NB4 (cell line): ENCODE measurements at regions not wholly inside any gene's neighbourhood (a gene's known extent, or its start where the extent isn't known, plus 50 kb on each side); places are given as distances from the start of the nearest gene placed in this dataset.

ENCODE experiments used
- MYC ChIP-seq: IDR thresholded peaks from 2 replicates; pipeline ENCODE4 v1.6.1; 2011; ENCODE audit warnings: low read depth, low read length
- POLR2A ChIP-seq: IDR thresholded peaks from 2 replicates; pipeline ENCODE4 v1.6.1; 2011; ENCODE audit warnings: mild to moderate bottlenecking; ENCODE audit not compliant: insufficient read length; ENCODE audit errors: extremely low read depth
- TF ChIP-seq, protein P1 (sequence below): IDR thresholded peaks from one replicate; pipeline ENCODE4 v1.5.1; 2012; ENCODE audit warnings: low read depth, low read length
- TF ChIP-seq, protein P2 (sequence below): IDR thresholded peaks from 2 replicates; pipeline ENCODE4 v1.6.1; 2011; ENCODE audit warnings: low read depth, low read length

GRCh38 chr2:226282151-226282550 lies 517.5 kb downstream of the IRS1 start:
- TF ChIP-seq, protein P1, sequence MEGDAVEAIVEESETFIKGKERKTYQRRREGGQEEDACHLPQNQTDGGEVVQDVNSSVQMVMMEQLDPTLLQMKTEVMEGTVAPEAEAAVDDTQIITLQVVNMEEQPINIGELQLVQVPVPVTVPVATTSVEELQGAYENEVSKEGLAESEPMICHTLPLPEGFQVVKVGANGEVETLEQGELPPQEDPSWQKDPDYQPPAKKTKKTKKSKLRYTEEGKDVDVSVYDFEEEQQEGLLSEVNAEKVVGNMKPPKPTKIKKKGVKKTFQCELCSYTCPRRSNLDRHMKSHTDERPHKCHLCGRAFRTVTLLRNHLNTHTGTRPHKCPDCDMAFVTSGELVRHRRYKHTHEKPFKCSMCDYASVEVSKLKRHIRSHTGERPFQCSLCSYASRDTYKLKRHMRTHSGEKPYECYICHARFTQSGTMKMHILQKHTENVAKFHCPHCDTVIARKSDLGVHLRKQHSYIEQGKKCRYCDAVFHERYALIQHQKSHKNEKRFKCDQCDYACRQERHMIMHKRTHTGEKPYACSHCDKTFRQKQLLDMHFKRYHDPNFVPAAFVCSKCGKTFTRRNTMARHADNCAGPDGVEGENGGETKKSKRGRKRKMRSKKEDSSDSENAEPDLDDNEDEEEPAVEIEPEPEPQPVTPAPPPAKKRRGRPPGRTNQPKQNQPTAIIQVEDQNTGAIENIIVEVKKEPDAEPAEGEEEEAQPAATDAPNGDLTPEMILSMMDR, result no peak
- no peak for TF ChIP-seq POLR2A
- TF ChIP-seq, protein P2, sequence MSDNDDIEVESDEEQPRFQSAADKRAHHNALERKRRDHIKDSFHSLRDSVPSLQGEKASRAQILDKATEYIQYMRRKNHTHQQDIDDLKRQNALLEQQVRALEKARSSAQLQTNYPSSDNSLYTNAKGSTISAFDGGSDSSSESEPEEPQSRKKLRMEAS, result no peak
- TF ChIP-seq MYC, result no peak
